G401 (cell line): ENCODE measurements at regions not wholly inside any gene's neighbourhood (a gene's known extent, or its start where the extent isn't known, plus 50 kb on each side); places are given as distances from the start of the nearest gene placed in this dataset.

Experiments
- DNase-seq: peaks from one replicate; pipeline ENCODE4 v3.0.0-alpha.2; 2015; ENCODE audit warnings: low spot score
- in situ Hi-C: cut with HindIII; loops from 2 replicates; pipeline ENCODE4 v1.10.0; 2016; ENCODE audit warnings: low sequenced_read_pairs, mixed read lengths

DNA sequence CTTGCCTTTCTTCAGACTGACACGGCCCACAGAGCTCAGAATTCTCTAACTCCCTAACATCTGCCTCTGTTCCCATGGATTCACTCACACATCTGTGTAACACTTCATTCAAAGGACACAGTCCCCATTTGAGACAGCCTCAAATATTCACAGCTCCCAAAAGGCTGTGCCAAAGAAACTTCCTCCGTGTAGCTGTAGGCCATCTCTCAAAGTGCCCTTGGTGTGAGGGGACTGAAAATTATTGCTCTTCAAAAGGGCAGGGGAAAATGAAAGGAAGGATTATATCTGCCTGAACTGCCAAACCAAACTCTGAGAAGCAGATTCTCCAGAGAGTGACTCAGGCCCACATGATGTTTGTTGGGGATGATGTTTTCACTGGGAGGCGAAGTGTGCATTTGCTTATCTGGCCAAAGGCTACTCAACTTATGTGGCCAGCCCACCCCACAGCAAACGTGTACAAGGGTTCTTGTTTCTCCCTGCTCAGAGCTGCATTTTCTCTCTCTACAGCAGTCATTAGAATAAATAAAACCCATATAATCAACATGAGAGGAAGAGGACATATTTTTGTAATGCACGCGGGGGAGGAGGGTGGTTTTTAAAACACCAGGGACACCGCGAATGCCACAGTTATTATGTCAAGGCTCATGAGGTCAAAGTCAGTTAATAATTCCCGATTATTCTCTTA, 302.4 kb upstream of the NFE2L3 start:
- peak; percentile 69 for DNase-seq
- in situ Hi-C loops: no loop called here

DNA sequence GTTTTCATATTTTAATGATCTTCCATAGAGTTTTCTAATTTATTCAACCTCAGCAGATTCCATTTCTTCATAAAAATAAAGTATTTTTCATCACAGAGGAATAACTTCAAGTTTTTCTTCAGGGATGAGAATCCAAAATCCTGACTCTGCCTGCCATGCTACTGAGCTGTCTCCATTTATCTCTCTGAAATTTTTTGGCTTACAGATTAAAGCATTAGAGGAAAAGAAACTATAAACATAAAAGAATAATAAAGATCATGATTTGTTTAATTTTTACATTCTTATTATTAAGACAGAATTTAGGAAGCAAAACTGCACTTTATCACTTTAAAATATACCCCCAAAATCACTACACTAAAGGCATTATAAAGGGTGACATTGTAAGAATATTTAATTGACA, 301.8 kb upstream of the NFE2L3 start:
- DNase-seq: no peak
- in situ Hi-C loops: no loop called here

DNA sequence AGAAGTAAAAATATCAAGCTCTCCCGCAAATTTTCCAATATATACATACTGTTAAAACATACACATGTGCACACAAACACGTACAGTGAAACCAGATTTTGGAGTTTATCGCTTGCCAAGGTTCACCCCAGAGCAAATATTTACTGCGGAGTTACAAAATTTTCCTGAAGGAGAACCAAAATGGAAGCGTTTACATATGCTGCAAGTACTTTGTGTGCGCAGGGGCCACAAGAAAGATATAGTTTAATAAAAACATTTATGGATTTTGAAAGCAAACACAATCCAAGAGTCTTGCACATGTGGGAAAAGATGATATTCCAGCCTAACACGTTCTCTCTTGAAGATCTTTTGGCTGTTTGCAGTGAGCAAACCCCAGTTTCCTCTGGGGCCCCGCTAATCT, 301.3 kb upstream of the NFE2L3 start:
- in situ Hi-C loops: no loop called here
- no peak for DNase-seq

DNA sequence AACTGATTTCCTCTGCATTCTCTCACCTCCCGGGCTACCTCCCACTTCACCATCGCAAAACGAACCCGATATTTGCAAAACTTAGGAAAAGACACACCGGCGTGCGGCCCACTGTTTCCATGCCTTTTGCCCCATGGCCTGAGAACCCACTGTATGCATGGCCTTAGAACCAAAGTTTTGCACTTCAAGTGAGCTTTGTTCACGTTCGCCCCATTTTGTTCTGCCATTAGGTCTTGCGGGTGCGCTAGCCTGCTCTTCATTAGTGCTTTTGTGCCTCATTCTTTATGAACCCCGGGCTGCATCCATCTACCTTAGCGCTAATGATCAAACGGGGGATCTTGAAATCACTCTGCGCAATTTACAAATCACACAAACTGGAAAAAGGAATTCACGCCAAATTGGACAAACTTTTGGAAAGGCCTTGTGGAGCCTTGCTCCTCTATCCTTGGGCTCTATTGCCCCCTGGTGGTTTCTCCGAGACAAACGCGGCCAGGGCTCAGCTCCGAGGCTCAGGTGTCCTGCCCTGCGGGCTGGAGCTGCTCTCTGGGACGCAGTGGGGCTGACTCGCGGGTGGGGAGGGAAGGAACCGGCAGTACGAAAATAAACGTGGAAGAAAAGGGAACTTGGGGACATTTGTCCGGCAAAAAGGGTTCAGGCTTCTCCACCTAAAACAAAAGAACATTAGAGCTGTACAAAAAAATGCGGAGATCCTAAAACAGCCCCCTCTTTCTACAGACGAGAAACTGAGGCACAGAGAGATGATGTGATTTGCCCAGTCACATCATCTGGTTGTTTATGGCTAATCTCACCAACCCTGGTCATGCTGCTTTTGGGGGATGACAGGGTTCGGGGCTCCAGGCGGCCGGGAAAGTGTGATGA, 300.4 kb upstream of the NFE2L3 start:
- peak; percentile 91 for DNase-seq
- in situ Hi-C loops: no loop called here

DNA sequence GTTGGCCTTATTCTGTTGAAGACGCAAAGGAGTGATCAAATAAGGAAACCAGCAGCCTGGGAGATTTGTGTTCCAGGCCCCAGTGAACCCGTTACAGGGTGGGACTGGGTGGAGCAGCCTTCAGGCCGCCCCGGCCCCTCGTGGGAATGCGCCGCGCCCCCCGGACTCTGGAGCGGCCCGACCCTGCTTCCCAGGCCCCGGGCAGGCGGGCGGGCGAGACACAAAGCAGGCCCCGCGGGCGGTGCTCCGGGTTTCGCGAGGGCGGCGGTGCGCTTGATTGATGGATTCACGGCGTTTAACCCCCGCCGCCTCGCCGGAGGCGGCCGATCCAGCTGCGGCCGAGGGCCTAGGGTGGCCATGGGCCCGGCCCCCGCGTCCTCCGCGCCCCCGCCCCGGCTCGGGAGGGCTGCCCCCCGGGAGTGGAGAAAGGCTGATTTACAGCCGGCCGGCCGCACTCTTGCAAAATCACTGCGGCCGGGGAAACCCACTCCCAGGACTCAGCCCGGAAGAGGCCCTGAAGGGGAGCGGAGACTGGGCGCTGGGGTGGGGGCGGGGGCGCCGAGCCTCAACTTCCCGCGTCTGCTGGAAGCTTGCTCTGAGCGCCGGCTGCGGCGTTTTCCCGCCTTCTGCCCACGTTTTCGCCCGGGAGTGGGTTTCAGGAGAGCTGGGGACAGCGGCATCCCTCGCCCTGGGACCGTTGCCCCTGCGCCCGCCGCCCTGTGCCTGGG, 299.6 kb upstream of the NFE2L3 start:
- DNase-seq: no peak
- in situ Hi-C loops: no loop called here

DNA sequence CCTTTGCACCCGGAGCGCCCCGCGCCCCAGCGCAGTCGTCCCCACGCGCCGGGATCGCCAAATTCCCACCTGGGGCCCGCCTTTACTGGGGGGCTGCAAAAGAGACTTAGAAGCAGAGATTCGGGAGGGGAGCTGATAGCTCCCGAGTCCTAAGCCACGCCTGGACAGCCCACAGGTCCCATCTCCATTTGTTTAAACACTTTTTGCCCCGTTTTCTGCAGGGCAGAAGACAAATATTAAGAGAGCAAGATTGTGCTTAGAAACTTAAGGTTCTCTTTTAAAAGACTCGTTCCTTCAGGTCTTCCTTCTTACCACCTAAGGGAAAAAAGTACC, 299.1 kb upstream of the NFE2L3 start:
- no peak for DNase-seq
- in situ Hi-C loops: no loop called here

DNA sequence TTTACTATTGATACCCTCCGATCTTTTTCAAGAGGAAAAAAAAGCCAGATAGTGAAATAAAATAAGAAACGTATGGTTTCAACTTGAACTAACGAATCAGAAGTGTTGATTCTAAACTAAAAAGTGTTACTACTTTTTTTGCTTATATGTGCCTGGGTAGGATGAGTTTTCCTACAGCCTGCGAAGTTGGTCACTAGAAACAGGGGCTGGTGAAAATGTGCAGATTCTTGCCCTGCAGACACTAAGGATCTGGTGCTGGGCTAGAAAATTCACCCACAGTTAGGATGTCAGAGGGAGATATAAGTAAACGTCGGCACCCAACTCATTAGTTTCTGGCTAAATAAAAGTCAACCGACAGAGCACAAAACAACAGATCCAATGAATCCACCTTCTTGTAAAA, 298.7 kb upstream of the NFE2L3 start:
- in situ Hi-C loops: no loop called here
- no peak for DNase-seq

DNA sequence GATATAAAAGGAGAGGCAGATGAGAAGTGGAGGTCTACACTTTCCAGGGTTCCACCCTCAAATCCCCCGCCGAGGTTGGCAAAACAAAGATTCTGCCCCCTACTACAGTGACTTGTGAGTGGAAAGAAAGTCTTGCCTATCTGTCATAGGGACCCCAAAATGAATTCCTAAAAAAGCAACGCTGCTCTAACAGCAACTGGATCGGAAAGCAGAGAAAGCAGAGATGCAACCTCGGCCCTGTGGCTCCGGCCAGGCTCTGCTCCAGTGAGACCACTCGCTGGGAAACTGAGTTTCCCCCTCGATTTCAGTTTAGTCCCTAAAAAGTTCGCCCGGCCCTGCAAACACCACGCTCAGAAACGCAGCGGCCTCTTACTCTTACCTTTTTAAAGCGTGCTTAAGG, 297.9 kb upstream of the NFE2L3 start:
- DNase-seq: no peak
- in situ Hi-C loops: no loop called here

DNA sequence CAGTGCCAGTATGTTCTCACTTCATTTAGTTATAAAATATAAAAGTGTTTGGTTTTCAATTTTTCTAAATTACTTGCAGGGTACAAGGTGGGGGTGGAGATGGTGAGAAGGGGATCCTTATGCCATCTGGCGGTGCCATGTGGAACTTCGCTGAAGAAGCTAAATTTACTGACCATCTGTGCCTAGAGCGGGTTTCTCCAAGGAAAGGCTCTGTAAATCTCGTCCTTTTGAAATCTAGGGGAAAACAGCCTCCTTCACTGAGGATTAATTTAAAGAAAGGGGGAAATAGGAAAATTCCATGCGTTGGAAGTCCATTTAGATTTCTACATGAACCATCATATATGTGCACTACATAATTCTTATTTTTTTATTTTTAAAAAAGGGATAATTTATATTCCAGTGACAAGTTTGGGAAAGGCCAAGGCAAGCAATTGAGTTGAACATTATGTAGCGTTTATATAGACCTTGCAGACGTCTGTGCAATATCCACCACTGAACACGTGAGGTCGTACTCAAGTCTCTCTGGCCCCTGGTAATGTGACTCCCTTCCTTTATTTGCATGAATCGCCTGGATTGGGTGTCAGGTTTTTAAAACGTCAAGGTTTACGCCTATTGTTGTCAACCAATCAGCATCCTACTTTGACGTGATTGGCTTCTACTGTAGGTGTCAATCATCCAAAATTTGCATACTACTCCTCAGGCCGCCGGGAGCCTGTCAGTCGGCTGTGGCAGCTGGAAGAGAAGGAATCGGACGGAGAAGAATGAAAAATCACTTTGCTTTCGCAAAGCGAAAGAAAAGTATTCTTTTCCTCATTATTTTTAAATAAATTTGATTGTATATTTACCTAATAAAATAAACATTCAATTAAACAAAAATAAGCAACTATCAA, 297.1 kb upstream of the NFE2L3 start:
- in situ Hi-C loops: no loop called here
- DNase-seq: peak; percentile 91

DNA sequence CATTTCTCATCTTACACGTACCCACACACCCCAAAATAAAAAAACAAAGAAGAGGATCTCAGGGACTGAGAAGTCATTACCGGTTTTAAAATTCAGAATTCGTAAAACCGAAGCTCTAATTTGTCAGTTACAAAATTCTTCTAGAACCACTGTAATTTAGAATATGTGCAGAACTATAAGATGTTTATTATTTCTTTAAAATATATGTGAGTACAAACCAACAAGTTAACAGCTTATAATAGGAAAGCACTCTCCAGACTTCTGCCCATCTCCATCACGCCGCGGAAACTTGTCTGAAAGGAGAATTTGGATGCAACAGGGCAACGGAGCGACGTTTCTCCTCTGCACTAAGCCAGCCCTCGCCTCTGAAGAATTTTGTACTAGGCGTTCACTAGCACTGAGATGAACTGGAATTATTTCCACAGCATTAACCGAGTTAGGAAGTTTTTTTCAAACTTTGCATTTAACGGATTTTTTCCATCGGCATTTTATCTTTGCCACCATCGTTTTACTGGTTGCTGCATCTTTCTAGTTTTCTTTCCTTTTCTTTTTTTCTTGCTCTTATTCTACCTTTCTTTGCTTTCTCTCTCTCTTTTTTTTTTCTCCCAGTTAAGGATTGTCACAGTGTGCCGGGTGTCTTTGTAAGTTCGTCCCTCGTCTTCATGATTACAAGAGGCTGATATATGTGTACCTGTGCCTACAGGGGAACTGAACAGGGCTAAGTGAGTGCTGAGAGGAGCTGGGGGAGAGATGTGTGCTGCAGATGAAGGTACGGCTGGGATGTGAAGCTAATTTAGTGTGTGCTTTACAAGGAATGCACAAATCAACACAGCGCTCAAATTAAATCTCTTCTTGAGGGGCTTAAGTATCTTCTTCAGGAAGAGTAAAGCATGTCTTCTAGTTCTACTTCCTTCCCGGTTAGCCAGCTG, 295.9 kb upstream of the NFE2L3 start:
- in situ Hi-C loops: no loop called here

DNA sequence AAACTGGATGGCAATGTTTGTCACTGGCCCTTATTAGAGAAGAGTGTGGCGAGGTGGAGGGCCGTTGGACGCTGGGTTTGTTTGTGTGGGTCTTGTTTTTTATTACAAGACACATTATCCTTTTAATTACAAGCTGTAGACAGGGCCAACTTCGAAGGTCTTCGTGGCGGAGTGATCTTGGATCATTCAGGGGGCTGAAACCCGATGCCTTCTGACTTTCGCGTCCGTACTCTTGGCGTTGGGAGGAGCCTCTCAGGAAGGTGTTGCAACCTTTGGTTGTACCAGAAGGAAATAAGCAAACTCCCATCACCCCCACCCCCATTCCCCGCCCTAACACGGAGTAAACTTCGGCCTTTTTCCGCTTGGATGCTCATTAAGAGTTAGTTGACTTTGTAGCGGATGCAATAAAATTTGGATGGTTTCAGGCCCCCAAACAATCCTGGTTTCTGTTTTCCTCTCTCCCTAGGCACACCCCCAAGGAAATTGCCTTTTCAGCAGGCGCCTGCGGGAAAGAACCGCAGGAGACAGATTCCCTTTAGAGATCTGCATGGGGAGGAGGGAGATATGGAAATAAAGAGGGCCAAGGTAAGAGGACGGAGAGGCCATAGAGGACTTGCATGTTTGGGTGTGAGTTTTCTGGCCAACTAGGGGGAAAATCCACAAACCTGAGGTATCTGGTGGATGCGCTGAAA, 294.5 kb upstream of the NFE2L3 start:
- DNase-seq: peak; percentile 80
- in situ Hi-C loops: no loop called here

More for the DNA sequence above, 295.9 kb upstream of the NFE2L3 start:
- no peak for DNase-seq

DNA sequence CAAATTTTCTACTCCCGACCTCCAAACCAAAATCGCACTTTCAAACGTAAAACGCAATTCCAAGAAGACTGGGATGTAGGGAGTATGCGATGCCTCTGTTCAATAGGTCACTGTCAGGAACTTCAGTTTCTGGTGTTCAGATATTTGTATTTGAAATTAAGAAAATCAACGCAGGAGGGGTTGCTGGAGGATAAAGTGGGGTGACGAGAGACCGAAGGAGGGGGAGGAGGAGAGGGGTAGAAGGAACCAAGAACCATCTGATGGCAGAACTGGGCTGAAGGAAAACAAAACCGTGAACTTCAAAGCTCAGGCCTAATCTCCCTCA, 293.8 kb upstream of the NFE2L3 start:
- in situ Hi-C loops: no loop called here
- no peak for DNase-seq

DNA sequence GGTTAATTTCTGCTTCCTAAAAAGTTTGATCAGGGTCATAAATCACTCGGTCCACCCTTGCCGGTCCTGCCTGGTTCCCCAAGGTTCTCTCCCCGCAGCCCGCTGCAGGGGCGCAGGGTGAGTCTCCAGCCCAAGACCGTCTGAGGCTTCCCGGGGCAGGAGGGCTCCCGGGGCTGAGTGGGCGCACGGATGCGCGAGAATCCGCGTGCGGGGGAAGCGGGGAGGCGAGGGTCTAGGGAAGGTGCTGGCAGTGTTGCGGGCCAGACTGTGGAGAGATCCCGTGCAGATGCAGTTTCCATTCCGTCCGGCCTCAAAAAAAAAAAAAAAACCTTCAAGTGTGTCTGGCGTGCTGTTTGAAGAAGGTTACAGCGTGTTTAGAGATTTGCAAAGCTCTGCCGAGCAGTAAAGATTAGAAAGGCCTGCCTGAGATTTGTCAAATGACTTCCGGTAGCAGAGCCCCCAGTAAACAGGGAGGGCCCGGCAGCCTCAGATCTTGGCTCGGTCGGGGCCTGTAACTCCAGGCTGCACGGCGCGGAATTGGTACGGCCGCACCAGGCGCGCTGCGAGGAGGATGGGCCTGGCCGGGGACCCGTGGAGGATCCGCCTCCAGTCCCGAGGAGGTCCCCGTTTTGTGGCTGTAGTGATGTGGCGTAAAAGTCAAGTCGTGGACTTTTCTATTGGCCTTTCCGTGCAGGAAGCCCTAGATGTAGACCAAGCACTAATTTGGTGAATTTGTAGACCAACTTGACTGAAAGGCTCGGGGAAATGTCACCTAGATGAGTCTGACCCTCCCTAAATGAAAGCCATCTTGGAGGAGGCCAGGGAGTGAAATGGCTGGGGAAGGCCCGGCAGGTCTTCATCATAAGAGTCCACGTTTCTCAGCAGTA, 293.2 kb upstream of the NFE2L3 start:
- in situ Hi-C loops: no loop called here
- no peak for DNase-seq

DNA sequence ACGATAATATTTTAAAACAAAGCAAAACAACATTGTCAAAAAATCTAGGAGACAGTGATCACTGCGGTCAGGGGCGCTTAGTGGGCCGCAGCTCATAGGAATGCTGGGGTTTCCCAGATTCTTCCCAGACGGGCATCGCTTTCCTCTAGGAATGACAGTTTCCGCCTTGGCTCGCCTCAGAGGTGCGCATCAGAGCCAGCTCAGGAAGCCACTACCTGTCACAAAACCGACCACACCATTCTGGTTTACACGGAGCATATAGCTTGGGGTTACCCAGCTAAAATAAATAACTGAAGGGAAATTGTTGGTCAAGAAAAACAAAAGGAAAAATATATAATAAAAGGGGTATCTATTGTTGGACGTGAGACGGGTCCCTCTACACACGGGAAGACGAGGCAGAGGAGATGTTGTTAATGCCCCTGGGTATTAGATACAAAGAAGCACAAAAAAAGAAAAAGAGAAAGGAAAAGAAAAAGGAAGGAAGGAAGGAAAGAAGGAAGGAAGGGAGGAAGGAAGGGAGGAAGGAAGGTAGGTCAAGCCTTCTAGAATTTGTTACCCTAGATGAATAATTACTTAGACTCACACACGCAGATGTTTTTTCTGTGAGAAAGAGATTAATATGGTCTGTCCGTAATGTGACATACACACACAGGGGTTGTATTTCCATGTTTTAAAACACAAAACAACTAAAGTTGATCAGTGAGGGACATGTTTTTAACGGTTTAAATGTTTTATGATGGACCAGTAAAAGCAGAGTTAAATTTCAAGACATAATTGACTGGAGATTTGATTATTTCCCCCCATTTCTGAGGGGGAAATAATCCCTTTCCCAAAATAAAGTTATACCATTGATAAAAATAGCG, 292.4 kb upstream of the NFE2L3 start:
- in situ Hi-C loops: no loop called here
- no peak for DNase-seq

DNA sequence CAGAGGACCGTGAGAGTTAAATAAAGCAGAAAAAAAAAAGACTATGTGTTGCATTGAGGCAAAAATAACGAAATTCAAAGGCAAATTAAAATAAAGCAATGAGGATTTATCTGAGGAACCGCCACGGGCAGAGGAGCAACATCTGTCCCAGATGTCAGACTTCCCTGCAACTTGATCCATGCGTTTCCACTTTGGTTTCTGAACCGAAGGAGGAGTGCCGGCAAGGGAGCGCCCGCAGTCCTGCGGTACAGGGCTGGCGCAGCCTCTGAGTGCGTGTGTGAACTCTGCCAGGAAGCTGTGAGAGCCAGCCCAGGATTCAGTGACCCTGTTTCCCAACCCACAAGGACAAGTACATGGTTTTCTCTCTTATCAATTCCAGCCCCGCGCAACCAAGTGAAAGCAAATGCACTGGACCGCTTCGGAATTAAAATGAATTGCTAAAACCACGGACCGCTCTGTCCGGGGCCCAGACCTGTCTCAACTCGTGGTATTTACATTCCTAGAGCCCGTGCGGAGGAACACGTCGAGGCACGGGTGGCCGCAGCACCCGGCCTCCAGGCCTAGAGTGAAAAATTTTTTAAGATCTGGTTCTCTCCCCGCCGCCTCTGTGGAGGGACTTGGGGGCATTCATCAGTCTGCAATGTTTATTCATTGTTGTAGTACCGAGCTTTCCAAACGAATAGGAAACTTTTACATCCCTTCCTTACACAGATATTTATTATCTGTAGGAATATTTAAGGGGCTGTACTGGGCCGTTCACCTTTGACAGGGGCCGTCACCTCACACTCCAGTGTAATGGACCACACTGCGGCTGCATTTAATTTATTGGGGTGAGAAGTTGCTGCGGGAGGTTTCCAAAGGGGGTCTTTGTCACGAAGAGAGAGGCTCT, 291.5 kb upstream of the NFE2L3 start:
- in situ Hi-C loops: no loop called here
- no peak for DNase-seq
